Fibroblast of upper back skin (primary cell): ENCODE measurements at regions not wholly inside any gene's neighbourhood (a gene's known extent, or its start where the extent isn't known, plus 50 kb on each side); places are given as distances from the start of the nearest gene placed in this dataset.
"Not testable (repeated sequence)": the region's sequence is repeated elsewhere in the genome, so short reads cannot be mapped to it uniquely, and the experiment has no call there.

ENCODE experiments used
- DNase-seq: peaks from one replicate; pipeline ENCODE4 v3.0.0-alpha.2; 2013

DNA sequence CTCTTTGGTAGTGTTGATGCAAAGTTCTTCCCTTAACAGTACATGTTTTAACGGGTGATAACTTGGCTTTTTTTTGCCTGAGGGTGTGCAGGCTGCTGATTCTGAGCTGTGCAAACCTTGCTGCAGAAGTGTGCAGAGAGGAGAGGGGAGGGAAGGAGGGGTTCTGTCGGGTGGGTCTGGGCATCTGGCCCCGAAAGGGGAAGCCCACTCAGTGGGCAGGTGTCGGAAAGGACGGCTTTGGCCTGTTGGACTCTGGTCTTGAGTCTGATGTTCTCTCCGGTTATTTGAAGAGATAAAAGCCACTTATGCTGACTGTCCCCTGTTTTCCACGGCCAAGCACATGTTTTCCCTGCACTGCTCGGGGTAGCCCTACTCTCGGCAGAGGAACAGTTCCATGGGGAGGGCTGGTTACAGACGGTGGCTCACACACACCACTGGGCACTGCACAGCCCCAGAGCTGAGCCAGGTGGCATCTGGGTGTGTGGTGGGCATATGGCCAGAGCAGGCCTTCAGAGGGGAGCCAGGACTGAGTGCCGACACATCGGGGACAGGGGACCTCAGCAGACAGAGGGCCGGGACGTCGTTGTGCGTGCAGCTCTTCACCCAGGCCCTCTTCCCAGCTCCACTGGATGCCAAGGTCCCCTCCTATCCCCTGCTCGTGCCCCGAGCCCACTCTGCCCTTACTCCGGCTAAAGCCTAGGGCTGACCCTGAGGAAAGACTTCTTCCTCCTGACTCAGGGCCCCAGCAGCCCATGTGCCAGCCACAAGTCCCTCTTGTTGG is 93.2 kb downstream of the TEX29 start:
- DNase-seq = no peak

DNA sequence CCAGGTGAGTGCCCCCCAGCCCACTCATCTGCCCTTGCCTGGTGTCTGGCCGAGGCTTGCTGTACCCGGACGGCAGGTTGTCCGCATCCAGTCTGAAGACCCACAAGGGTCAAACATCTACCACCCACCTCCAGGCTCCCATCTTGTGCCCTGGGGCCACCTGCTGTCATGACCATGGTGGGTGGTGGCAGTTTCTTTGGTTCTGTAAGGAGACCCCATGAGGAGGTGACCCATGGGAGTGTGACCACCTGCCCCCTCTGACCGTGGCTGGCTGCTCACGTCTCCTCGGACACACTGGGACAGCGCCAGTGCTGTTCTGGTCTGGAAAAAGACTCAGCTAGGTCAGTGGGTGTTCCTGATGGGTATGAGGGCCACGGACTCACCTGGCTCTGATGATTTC is 93.9 kb downstream of the TEX29 start:
- no peak for DNase-seq

DNA sequence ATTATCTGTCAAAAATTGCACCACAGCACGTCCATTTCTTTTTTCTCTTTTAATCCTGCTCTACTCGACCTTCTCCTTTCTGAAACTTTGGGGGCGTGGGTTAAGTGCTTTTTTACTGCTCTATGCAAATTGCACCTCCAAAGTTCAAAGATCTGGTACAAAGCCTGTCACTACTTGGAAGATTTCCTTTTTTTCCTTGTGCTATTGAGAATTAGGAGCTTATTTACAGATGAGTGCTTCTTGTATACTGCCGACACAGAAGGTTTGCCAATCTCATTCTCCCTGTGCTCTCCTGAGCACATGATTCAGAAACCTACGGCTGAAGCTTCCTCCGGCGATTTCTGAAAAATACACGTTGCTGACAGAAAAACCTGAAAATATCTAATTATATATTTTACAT is 94.8 kb downstream of the TEX29 start:
- DNase-seq = no peak

DNA sequence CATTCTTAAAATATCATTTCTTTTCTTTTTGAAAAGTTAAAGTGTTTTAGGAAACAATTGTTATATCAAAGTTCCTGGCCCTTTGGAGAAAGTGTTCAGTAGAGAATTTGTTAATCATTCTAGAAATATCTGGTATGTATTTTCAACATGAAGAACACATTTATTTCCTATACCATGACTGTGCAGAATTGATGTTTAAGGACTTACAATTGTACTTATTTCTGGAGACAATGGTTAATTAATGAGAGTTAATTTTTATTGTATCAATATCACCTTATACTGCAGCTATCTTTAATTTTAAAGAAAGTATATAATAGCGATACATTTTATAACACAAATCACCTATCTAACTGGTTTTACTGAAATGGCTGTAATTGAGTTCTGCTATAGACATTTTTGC is 95.3 kb downstream of the TEX29 start:
- no peak for DNase-seq

DNA sequence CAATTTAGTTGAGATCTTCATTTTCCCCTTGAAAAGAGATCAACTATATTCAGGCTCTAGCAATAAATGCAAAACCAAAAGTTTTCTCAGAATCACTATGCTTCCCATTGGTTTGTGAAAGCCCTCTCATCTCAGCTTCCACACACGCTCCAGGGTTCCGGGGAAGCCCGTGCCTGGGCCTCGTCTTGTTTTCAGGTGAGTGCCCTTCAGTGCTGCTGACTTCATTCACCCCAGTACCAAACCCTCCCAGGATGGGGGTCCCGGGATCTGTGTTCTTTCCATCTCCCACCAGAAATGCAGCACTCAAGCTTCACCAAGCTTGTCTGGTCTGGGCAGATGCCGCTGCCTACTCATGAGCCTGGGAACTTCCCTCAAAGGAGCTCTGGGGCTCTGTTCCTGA is 97.7 kb downstream of the TEX29 start:
- no peak for DNase-seq

DNA sequence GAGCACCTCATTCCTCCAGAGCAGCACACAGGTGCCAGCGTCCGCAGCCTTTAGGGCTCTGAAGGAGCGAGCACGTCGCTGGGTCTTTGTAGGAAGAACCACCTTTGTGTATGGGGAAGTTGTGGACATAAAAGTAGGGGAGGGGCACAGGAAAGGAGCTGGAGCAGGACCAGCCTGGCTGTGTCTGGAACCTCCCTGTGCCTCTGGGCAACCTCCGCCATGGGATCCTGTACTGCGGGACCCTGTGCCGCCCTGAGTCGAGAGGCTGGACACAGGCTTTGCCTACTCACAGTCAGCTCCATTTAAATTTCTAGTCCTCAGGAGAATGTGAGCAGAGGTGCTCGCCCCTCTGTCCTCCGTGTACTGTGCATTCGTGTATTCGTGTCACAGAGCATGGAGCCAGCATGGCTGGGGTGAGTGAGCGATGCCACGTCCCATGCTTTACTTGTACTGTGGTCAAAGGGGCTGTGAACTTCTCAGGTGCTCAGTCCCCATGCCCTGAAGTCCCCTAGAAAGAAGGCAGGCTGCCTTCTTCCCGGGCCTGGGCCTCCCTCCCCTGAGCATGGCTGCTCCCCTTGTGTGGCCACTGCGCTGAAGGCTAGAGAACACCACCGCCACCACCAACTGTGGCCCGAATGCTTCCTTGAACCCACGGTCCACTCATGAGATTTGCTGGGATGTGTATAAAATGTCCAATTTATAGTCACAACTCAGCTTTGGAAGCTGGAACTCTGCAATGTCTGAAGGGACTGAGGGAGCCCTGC is 99.9 kb downstream of the TEX29 start:
- no peak for DNase-seq

DNA sequence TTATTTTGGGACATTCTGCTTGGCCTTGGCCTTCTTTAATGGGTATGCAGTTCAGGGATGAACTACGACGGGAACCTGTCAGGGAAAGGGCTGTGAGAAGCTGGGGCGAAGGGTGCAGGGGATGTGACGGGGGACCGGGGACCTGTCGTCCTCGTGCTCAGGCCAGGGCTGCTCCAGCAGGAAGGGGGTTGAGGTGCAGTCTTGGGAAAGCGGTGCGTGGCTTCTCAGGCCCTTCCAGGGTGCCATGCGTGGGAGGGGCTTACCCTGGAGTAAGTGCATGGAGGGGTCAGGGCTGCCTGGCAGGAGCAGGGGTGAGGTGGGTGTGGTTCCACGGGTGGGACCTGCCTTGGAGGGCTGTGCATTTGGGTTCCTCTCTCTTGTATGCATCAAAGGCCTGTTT is 100.8 kb downstream of the TEX29 start:
- no peak for DNase-seq

DNA sequence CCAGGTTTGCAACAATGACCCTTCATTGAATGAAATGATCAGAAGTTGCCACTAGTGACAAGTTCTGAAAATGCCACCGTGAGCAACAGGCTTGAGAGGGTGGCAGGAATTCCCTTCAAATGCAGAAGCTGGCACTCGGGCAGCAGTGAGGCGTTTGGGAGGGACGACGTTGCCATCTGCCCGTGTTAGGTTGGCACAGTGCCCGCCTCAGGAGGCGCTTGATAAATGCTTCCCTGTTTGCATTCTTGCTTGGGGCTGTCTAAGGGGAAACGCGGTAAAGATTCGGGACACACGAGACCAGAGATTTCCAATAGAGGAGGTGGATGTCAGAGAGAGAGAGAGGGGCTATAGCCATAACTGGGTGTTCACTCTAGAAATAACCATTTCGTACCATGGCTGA is 101.9 kb downstream of the TEX29 start:
- DNase-seq = no peak

DNA sequence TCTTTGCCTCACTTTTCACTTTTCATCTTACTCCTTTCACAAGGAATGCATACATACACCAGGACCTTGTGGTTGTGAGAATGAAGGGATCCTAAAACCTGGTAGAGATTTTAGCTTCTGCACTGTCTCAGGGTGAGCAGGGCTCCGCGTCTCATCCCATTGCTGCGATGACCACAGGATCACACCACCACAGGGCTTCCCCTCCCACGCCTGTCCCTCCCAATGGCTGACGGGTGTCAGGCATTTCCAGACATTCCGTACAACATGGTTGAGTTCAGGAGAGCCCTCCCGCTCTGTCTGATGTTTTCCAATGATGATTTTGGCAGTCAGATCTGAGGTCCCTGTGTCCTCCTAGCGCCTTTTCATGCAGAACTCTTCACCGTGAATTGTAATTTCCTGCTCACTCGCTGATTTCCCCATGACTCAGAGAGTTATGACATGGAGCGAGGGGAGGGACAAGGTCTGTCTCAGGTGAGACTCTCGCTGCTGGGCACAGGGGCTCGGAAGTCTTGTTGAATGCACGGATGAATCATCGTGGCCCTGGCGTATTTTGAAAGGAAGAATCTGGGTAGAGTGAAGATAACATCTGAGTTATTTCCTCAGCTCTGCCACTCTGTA is 102.8 kb downstream of the TEX29 start:
- DNase-seq = no peak

DNA sequence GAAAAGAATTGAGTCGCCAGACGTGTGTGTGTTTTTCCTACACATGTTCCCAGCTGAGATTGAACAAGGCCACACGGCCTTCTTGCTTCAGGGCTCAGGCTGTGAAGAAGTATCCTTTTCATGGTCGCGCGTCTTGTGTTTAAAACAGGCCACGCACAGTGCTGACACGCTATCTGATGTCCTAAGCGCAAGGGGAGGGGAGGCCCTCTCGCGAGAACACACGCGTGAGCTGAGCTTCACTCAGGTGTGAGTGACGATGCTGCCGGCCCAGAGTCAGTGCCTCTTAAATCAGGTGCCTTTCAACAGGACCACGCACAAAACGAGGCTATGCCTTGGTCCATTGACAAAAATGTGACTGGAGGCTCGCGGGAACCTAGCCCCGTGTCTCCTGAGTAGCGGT is 103.7 kb downstream of the TEX29 start:
- no peak for DNase-seq

DNA sequence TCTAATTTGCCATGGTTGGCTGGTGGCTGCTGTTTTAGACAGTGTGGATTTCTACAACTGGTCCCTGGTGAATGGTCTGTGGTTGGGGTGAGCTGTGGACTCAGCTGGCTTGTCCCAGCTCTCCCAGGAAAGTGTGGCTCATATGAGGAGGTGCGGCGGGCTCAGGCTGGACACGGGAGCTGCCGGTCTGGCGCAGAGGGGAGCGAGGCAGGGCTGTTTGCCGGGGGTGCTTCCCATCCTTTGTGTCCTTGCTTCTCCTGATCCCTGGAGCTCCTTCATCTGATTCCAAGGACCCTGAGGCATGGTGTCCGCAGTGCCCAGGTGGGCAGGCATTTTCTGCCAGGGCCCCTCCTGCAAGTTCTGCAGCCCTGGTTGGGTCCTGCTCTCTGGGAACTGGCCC is 104.9 kb downstream of the TEX29 start:
- no peak for DNase-seq

DNA sequence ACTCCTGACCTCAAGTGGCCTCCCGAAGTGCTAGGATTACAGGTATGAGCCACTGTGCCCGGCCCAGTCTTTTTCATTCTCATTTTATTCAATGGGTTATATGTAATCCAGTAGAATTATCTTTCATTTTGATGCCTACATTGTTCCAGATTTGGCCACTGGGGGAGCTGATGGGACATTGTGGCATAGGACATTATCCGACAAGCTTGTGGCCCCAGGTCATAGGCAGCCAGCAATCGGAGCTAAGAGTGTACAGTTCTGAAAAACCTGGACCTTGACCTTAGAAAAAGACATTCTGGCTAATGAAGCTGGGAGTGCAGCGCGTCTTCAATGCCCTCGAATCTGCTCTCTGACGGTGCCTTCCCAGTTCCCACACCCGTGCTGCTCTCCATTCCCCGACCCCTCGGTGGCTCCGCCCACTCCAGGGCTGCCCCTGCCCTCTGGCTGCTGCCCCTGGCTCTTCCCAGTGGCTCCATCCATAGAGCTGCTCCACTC is 108.7 kb downstream of the TEX29 start:
- peak; percentile 8 for DNase-seq

DNA sequence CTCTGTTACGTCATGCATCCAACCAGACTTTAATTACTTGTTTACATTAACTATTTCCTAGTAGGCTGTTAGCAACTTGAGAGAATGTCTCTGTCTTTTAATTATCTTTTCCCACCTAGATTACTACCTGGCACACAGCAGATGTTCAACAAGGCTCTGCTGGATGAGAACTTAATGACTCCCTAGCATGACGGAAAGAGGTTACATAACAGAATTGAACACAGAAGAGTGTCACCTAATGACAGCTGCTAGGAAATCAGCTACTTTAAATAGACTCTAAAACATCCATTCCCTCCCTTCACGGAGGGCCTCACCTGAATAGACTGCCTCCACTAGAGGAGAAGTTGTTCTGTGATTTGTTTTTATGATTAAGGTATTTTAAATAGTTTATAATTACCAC is 110.8 kb downstream of the TEX29 start:
- no peak for DNase-seq

DNA sequence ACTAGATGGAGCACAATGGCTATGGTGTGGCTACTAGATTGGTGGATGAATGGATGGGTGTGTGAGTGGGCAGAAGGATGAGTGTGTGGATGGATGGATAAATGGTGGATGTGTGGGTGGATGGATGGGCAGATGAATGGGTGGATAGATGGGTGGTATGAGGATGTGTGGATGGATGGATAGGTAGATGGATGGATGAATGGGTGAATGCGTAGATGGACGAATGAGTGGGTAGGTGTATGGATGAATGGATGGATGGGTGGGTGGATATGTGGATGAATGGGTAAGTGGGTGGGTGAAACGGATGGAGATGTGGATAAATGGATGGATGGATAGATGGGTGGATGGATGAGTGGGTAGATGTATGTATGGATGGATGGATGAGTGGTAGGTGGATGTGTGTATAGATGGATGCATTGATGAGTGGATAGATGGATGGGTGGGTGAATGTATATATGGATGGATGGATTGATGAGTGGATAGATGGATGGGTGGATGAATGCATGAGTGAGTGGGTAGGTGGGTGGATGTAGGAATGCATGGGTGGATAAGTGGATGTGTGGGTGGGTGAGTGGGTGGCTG is 114.2 kb downstream of the TEX29 start:
- no peak for DNase-seq

DNA sequence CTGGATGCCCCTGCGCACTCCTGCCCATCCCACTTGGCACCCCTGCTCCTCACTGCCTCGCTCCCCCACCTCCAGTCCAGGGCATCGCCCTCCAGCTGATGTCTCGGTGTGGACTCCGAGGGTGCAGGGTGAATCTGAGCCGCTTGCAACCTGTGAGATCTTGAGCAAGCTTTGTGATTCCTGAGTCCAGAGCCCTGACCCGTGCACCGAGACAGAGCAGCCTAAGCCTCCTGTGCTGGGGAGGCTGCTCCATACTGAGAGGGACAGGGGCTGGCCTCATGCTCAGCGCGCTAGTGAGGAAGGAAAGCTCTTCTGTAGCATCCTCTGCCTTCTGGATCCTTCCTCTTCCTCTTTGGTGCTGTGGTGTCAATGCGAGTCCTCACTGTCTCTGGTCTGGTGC is 116.0 kb downstream of the TEX29 start:
- DNase-seq = no peak

DNA sequence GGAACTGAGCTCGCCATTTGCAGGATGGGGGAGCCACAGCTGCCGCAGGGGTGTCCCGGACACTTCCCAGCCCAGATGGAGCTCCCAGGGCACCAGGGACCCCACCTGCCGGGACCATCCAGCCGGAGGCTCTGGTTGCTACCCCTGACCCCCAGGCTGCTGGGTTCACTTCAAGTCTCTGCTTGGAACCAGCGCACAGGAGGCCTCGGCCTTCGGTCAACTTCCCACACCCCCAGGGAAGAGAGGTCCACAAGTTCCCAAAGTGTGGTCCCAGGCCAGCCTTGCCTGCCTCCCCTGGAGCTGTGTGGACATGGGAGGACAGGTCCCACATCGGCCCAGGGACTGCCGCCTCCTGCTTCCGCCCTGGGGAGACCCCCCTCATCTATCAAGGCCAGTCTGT is 117.0 kb downstream of the TEX29 start:
- DNase-seq = no peak

DNA sequence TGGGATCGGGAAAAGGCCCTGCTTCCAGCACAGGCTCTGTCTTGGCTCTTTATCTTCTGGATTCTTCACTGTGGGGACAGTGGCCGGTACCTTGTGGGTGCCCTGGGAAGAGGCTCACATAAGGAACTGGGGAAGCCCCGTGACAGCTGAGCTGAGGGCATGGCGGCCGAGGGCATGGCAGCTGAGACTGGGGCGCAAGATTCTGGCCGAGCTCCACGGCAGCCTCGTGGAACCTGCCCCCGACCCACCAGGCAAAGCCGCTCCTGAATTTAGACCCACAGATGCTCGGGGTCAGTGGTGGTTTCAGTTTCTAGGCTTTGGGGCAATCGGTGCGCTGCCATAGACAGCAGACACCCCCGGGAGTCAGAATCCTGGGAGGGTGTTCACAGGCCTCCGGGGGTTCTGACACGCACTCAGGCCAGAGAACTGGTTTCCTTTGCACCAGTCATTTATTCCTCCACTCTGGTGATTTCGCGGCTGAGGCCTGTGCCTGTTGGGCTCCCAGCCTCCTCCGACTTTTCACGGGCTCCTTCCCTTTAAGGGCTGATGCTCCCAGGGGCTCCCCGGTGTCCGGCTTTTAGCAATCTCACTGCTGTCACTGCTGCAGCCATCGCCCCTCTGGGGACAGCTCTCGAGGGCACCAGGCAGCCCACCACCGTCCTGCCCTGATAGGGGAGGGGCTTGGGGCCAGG is 117.6 kb downstream of the TEX29 start:
- no peak for DNase-seq

DNA sequence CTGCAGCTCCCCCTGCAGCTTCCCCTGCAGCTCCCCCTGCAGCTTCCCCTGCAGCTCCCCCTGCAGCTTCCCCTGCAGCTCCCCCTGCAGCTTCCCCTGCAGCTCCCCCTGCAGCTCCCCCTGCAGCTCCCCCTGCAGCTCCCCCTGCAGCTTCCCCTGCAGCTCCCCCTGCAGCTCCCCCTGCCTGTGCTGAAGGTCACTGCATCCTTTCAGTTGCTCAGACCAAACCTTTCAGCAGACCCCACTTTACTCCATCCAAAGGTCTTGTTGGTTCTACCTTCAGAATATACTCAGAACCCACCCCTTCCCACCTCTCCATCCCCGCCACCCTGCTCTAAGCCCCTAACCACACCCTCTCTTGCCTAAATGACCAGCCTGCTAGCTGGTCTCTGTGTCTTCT is 120.0 kb downstream of the TEX29 start:
- not testable (repeated sequence) for DNase-seq

DNA sequence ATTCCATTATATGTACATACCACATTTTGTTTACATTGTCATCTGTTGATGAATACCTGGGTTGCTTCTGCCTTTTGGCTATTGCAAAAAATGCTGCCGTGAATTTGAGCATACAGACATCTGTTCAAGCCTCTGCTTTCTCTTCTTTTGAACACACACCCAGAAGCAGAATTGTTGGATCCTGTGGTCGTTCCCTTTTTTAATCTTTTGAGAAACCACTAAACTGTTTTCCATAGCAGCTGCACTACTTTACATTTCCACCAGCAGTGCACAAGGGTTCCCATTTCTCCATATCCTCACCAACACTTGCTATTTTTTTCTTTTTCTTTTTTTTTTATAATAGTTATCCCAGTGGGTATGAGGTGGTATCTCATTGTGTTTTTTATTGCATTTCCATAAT is 123.5 kb downstream of the TEX29 start:
- DNase-seq = no peak

DNA sequence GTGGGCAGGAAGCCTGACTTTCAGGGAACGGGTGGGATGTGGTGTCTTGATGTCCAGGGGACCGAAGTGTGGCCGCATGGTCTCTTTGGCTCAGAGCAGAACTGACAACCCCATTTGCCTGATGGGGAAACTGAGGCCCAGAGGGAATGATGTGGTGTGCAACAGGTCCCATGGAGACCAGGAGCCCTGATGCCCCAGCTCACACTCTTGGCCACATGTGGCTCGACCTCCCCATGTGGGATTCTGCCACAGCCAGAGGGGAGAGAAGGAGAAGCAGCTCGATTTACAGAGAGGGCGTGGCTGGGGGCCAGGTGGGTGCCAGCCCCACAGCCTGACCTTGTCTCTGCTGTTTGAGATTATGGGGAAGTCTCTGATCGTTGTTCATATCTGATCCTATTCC is 128.1 kb downstream of the TEX29 start:
- no peak for DNase-seq

DNA sequence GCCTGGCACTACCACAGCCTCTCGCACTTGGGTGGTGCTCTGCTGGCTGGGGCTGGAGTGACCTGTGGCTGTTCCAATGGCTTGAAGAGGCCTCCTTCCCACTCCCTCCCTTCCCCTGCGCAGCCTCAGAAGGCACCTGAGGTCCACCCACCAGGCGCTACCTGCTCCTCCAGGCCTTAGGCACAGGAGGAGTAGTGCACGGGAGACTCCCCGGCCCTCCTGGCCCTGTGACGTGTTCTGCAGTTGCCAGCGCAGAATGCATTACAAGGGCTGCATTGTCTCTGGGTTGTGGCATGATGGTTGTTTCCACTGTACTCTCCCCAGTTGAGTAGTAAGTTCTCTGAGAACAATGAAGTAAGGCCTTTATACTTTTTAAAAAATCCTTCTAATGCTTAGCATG is 128.6 kb downstream of the TEX29 start:
- no peak for DNase-seq

DNA sequence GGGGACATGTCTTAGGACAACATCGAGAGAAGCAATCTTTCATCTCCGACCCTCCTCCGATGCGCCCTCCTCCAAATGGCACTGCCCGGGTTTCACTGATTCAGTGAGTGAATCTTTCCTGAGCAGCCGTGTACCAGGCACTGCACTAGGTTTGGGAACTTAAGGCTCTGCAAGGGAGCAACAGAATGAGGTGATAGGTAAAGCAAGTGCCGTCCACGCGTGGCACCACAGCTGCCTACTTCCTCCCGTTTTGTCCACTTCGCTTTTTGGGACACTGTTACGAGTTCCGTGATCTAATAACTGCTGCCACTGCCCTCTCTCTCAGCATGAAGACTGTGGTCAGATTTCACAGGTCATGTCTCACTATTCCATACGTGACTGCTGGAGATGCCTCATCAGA is 131.0 kb downstream of the TEX29 start:
- no peak for DNase-seq
